GM23248 (cell line): ENCODE measurements at regions not wholly inside any gene's neighbourhood (a gene's known extent, or its start where the extent isn't known, plus 50 kb on each side); places are given as distances from the start of the nearest gene placed in this dataset.

Experiments used
- EZH2 ChIP-seq: fragments of 200-600 bp; sonication (generic); IDR thresholded peaks from 2 replicates; pipeline ENCODE4 v1.6.1; 2018; ENCODE audit warnings: antibody characterized with exemption, mild to moderate bottlenecking; ENCODE audit not compliant: insufficient read depth, poor library complexity, severe bottlenecking
- EZH2phosphoT487 ChIP-seq: fragments of 200-600 bp; sonication (generic); IDR thresholded peaks from 2 replicates; pipeline ENCODE4 v1.6.1; 2018; ENCODE audit warnings: antibody characterized with exemption, moderate library complexity, mild to moderate bottlenecking, low read depth; ENCODE audit not compliant: insufficient read depth

GRCh38 chr15:58279106-58279505 lies 140.9 kb downstream of the AQP9 start:
- no peak for TF ChIP-seq EZH2phosphoT487
- no peak for TF ChIP-seq EZH2
